Endothelial cell of umbilical vein (primary cell): ENCODE measurements at regions not wholly inside any gene's neighbourhood (a gene's known extent, or its start where the extent isn't known, plus 50 kb on each side); places are given as distances from the start of the nearest gene placed in this dataset.

Experiments
- BruUV-seq: library from RNA; stranded (reverse); fragments of 400-500 nt; replicated peaks from 2 replicates; lab custom pipeline; 2021; lab: Mats Ljungman, UMichigan
- CTCF ChIA-PET: fragments of 300-600, 350-600 bp; sonication (Branson Sonifier 250); formaldehyde crosslinking; loops from one replicate; lab custom pipeline; 2021; ENCODE audit warnings: antibody characterized with exemption, inconsistent platforms; lab: Charles Lee
- POLR2A ChIA-PET: fragments of 300-600, 350-600 bp; sonication (Branson Sonifier 250); formaldehyde crosslinking; loops from one replicate; lab custom pipeline; 2021; ENCODE audit warnings: antibody characterized with exemption, inconsistent platforms; lab: Charles Lee
- DNase-seq: peaks from one replicate; pipeline ENCODE4 v3.0.0-alpha.2; 2011; ENCODE audit warnings: low read depth, low spot score
- FAIRE-seq: peaks from 2 replicates; lab custom pipeline; 2011; peaks lifted over from hg19 to GRCh38; lab: Jason Lieb, UNC
- H2AFZ ChIP-seq: 2 replicates; pipeline ENCODE4 v1.6.0; 2012; ENCODE audit warnings: low read depth, low read length, control low read depth, inconsistent platforms
- H3K27ac ChIP-seq: 2 replicates; pipeline ENCODE4 v1.5.1; 2011; ENCODE audit warnings: low read depth, mild to moderate bottlenecking, control low read depth, low read length, moderate library complexity; ENCODE audit not compliant: insufficient read depth
- H3K27me3 ChIP-seq, 2 experiments: 2 replicates each; pipeline versions ENCODE4 v1.6.0 to v1.6.1; 2011; ENCODE audit warnings: low read length in 2 of 2, mixed read lengths in 1 of 2; ENCODE audit not compliant: control insufficient read depth in 2 of 2, insufficient read depth in 2 of 2
- H3K36me3 ChIP-seq, 2 experiments: 2 replicates in 1 of 2; 3 replicates in 1 of 2; pipeline ENCODE4 v1.5.1; 2011; ENCODE audit warnings: low read length in 2 of 2, mild to moderate bottlenecking in 1 of 2, moderate library complexity in 1 of 2; ENCODE audit not compliant: control insufficient read depth in 2 of 2, insufficient read depth in 2 of 2; ENCODE audit errors: extremely low read depth in 1 of 2
- H3K4me1 ChIP-seq: 3 replicates; pipeline ENCODE4 v1.5.1; 2011; ENCODE audit warnings: mild to moderate bottlenecking, low read length; ENCODE audit not compliant: control insufficient read depth, insufficient read depth; ENCODE audit errors: extremely low read depth
- H3K4me2 ChIP-seq: 2 replicates; pipeline ENCODE4 v1.6.1; 2011; ENCODE audit warnings: low read length, control low read depth, mixed read lengths; ENCODE audit not compliant: insufficient read depth
- H3K4me3 ChIP-seq, 3 experiments: fragments of 200-600 bp in 1 of 3; sonication (generic), shearing (Covaris generic) in 1 of 3; replicated peaks in 1 of 3; 2 replicates each; pipeline ENCODE4 v1.5.1; 2011 to 2016; ENCODE audit warnings: control low read depth in 3 of 3, low read length in 3 of 3, mild to moderate bottlenecking in 2 of 3, inconsistent platforms in 1 of 3, low read depth in 1 of 3, moderate library complexity in 1 of 3; ENCODE audit not compliant: insufficient read depth in 1 of 3
- H3K79me2 ChIP-seq: 2 replicates; pipeline ENCODE4 v1.6.0; 2012; ENCODE audit warnings: low read length, inconsistent platforms; ENCODE audit not compliant: control insufficient read depth, insufficient read depth
- H3K9ac ChIP-seq: replicated peaks from 2 replicates; pipeline ENCODE3; 2011; ENCODE audit warnings: low read length, control low read depth; ENCODE audit not compliant: insufficient read depth; ENCODE audit errors: extremely low read depth
- H3K9me1 ChIP-seq: replicated peaks from 3 replicates; pipeline ENCODE4 v1.6.0; 2011; ENCODE audit warnings: mild to moderate bottlenecking, low read length; ENCODE audit not compliant: control insufficient read depth, insufficient read depth; ENCODE audit errors: extremely low read depth
- H3K9me3 ChIP-seq: replicated peaks from 2 replicates; pipeline ENCODE4 v1.5.1; 2012; ENCODE audit warnings: low read length, inconsistent platforms; ENCODE audit not compliant: control insufficient read depth, insufficient read depth
- H4K20me1 ChIP-seq: replicated peaks from 2 replicates; pipeline ENCODE3; 2011; ENCODE audit warnings: mild to moderate bottlenecking, low read length; ENCODE audit not compliant: control insufficient read depth, insufficient read depth; ENCODE audit errors: extremely low read depth
- EZH2 ChIP-seq: IDR thresholded peaks from 2 replicates; pipeline ENCODE4 v1.6.1; 2012; ENCODE audit warnings: borderline replicate concordance, low read depth, mild to moderate bottlenecking, moderate library complexity, low read length, inconsistent platforms; ENCODE audit not compliant: severe bottlenecking
- FOS ChIP-seq: IDR thresholded peaks from 2 replicates; pipeline ENCODE4 v1.6.1; 2011; ENCODE audit warnings: mild to moderate bottlenecking, low read length, moderate library complexity, borderline replicate concordance; ENCODE audit not compliant: insufficient read depth
- GATA2 ChIP-seq: IDR thresholded peaks from 2 replicates; pipeline ENCODE4 v1.7.0; 2011; ENCODE audit warnings: low read depth, mild to moderate bottlenecking, moderate library complexity, mixed read lengths, low read length; ENCODE audit not compliant: insufficient read length, insufficient read depth
- JUN ChIP-seq: IDR thresholded peaks from 2 replicates; pipeline ENCODE4 v1.6.1; 2011; ENCODE audit warnings: borderline replicate concordance, low read depth; ENCODE audit not compliant: insufficient read length, insufficient read depth
- MYC ChIP-seq: IDR thresholded peaks from one replicate; pipeline ENCODE4 v1.6.1; 2011; ENCODE audit warnings: mild to moderate bottlenecking, low read depth, low read length
- POLR2A ChIP-seq: IDR thresholded peaks from 2 replicates; pipeline ENCODE4 v1.6.1; 2012; ENCODE audit warnings: low read depth, mild to moderate bottlenecking, control low read depth, low read length
- POLR2AphosphoS5 ChIP-seq: IDR thresholded peaks from 2 replicates; pipeline ENCODE4 v1.6.1; 2012; ENCODE audit warnings: low read depth, mild to moderate bottlenecking, control low read depth, low read length, moderate library complexity; ENCODE audit not compliant: insufficient read depth
- dilution Hi-C: fragments of 300-500 bp; cut with MboI; formaldehyde crosslinking; loops from one replicate; pipeline ENCODE4 v1.15.0; 2019; ENCODE audit warnings: low sequenced_read_pairs; ENCODE audit not compliant: extremely low pct_ligation_motif_present
- intact Hi-C: fragments of 100-400 bp; cut with micrococcal nuclease; formaldehyde crosslinking; loops from one replicate; pipeline ENCODE4 v1.10.0; 2022
- TF ChIP-seq, protein P1 (sequence below): IDR thresholded peaks from 2 replicates; pipeline ENCODE4 v1.6.1; 2011; ENCODE audit not compliant: insufficient read depth, insufficient read length
- TF ChIP-seq, protein P2 (sequence below), 2 donors: IDR thresholded peaks; 1 replicate in 1 of 2; 2 replicates in 1 of 2; pipeline ENCODE4 v1.5.1; 2011; ENCODE audit warnings: low read length in 2 of 2, mild to moderate bottlenecking in 2 of 2, moderate library complexity in 2 of 2, control low read depth in 1 of 2, inconsistent platforms in 1 of 2, low read depth in 1 of 2; ENCODE audit not compliant: insufficient read depth in 1 of 2; ENCODE audit errors: extremely low read depth in 1 of 2

DNA sequence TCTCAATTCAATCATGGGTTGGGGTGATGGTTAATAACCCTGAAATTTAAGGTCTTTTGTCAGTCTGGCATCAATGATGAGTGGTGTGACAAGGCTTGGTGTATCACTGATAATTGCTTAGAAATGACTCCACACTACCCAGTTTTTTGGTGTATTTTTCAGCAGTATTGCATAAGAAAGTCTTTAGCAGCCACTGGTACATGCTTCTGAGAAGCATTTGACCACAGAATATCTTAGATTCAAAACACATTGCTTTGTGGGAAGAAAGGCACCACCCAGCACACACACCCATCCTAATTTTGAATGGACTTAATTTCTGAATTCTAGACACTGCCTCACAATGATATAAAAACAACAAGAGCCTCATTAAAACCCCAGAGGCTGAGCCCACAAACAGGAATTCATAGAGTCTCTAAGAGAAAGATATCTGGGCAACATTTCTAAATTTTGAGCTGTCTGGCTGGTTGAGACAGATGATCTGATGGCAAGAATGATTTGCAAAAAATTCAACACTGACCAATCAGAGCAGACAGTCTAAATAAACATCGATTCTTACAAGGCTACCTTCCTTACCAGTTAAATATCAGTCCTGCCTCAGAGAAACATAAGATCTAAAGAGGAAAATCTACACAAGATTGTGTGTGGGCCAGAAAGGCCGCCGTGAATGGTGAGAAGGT lies 114.7 kb upstream of the CYP1B1 start:
- Histone ChIP-seq H3K27ac (no peak overlapping the region), H3K27me3 (no peaks in the 10 kb centered on the region), H3K36me3 (no peaks in the 10 kb centered on the region), H2AFZ (no peak overlapping the region), H3K4me3 (no peak overlapping the region), H4K20me1 (no peaks in the 10 kb centered on the region), H3K9ac (no peak overlapping the region), H3K79me2 (no peaks in the 10 kb centered on the region), H3K4me1 (no peaks in the 10 kb centered on the region), H3K4me2 (no peak overlapping the region), H3K9me1 (no peaks in the 10 kb centered on the region), H3K9me3 (no peaks in the 10 kb centered on the region)
- DNase-seq (no peak), FAIRE-seq (no peak)
- BruUV-seq: no TSS peak
- ChIA-PET POLR2A (no interaction called here), CTCF (interaction anchor here (0.9 kb wide), 1 partner anchor 11 kb away, joined by 3 read pairs; no protein-coding TSS in a partner anchor)
- TF ChIP-seq MYC (no peak), GATA2 (no peak), JUN (no peak), EZH2 (no peak), FOS (no peak), POLR2A (no peak), POLR2AphosphoS5 (no peak)
- TF ChIP-seq, protein P1, sequence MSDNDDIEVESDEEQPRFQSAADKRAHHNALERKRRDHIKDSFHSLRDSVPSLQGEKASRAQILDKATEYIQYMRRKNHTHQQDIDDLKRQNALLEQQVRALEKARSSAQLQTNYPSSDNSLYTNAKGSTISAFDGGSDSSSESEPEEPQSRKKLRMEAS: no peak
- TF ChIP-seq, protein P2, sequence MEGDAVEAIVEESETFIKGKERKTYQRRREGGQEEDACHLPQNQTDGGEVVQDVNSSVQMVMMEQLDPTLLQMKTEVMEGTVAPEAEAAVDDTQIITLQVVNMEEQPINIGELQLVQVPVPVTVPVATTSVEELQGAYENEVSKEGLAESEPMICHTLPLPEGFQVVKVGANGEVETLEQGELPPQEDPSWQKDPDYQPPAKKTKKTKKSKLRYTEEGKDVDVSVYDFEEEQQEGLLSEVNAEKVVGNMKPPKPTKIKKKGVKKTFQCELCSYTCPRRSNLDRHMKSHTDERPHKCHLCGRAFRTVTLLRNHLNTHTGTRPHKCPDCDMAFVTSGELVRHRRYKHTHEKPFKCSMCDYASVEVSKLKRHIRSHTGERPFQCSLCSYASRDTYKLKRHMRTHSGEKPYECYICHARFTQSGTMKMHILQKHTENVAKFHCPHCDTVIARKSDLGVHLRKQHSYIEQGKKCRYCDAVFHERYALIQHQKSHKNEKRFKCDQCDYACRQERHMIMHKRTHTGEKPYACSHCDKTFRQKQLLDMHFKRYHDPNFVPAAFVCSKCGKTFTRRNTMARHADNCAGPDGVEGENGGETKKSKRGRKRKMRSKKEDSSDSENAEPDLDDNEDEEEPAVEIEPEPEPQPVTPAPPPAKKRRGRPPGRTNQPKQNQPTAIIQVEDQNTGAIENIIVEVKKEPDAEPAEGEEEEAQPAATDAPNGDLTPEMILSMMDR (IDR thresholded peaks at IDR 0.05; ENCODE audit: extremely low read depth in 1 of 2, insufficient read depth in 1 of 2, low read depth in 1 of 2, low read length in 2 of 2): no peak
- dilution Hi-C loops: no loop called here
- intact Hi-C loops: no loop called here
